ENCODE measurements at regions not wholly inside any gene's neighbourhood (a gene's known extent, or its start where the extent isn't known, plus 50 kb on each side); places are given as distances from the start of the nearest gene placed in this dataset.

DNA sequence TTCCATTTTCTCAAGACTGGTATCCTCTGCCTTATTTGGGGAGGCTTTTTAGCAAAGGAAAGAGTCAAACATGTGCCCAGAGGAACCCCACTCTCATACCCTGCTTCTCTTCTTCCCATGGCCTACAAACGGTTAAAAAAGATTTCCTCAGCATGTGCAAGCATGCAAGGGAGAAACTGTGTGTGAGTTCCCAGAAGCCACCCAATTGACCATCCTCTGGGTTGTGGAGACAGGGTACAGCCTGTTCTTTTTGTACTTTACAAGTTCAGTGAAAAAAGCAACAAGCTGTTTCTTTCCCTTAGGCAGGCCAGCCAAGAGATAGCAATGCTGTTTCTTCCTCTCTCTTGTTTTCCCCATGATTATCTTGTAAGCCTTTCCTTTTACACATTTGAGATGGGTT lies 68.8 kb upstream of the MTPN start:
- CTCF ChIA-PET: no interaction called here
- POLR2A ChIA-PET: no interaction called here
- TF ChIP-seq NFRKB (IDR thresholded peaks at IDR 0.05) (no peak), SUZ12 (IDR thresholded peaks at IDR 0.05) (no peak), L3MBTL2 (conservative IDR thresholded peaks at IDR 0.05) (no peak), FOXK2 (IDR thresholded peaks at IDR 0.05) (no peak), FOXA1 (IDR thresholded peaks at IDR 0.05) (no peak), HDGF (IDR thresholded peaks at IDR 0.05; ENCODE audit: borderline replicate concordance) (no peak), FOXM1 (IDR thresholded peaks at IDR 0.05; ENCODE audit: borderline replicate concordance) (no peak), LEF1 (IDR thresholded peaks at IDR 0.05; ENCODE audit: borderline replicate concordance) (no peak), ZNF384 (IDR thresholded peaks at IDR 0.05) (no peak), CTBP1 (IDR thresholded peaks at IDR 0.05; ENCODE audit: borderline replicate concordance) (no peak)
- no peak for DNase-seq (ENCODE audit: extremely low spot score)

DNA sequence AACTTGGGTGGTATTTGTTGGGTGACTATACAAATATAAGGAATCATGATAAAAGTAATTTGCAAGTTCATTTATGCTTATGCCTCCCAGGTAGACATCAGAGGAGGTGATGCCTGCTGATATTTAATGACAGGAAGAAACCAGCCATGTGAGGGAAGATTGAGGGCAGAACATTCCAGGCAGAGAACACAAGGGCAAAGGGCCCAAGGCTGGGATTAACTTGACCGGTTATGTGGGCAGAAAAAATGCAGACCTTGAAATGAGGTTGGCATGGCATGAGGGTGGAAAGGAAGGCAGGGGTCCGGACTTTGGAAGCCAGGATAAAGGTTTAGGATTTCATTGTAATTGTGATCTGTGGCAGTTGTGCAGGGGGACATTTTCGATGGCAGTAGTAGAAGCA lies 68.0 kb upstream of the MTPN start:
- no peak for DNase-seq (ENCODE audit: extremely low spot score)
- TF ChIP-seq FOXA1 (IDR thresholded peaks at IDR 0.05) (no peak), TARDBP (IDR thresholded peaks at IDR 0.05) (no peak), FOXM1 (IDR thresholded peaks at IDR 0.05; ENCODE audit: borderline replicate concordance) (no peak), ZNF384 (IDR thresholded peaks at IDR 0.05) (no peak), LEF1 (IDR thresholded peaks at IDR 0.05; ENCODE audit: borderline replicate concordance) (no peak), HDGF (IDR thresholded peaks at IDR 0.05; ENCODE audit: borderline replicate concordance) (no peak), ARNT (IDR thresholded peaks at IDR 0.05) (no peak), BHLHE40 (IDR thresholded peaks at IDR 0.05; ENCODE audit: borderline replicate concordance) (no peak), CTBP1 (IDR thresholded peaks at IDR 0.05; ENCODE audit: borderline replicate concordance) (no peak), FOXK2 (IDR thresholded peaks at IDR 0.05) (no peak), SUZ12 (IDR thresholded peaks at IDR 0.05) (no peak), L3MBTL2 (conservative IDR thresholded peaks at IDR 0.05) (no peak), NFRKB (IDR thresholded peaks at IDR 0.05) (no peak), ELF4 (IDR thresholded peaks at IDR 0.05) (no peak), SP1 (IDR thresholded peaks at IDR 0.05) (no peak)
- TF ChIP-seq, protein P1, sequence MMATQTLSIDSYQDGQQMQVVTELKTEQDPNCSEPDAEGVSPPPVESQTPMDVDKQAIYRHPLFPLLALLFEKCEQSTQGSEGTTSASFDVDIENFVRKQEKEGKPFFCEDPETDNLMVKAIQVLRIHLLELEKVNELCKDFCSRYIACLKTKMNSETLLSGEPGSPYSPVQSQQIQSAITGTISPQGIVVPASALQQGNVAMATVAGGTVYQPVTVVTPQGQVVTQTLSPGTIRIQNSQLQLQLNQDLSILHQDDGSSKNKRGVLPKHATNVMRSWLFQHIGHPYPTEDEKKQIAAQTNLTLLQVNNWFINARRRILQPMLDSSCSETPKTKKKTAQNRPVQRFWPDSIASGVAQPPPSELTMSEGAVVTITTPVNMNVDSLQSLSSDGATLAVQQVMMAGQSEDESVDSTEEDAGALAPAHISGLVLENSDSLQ (IDR thresholded peaks at IDR 0.05): no peak
- POLR2A ChIA-PET: no interaction called here
- CTCF ChIA-PET: no interaction called here

DNA sequence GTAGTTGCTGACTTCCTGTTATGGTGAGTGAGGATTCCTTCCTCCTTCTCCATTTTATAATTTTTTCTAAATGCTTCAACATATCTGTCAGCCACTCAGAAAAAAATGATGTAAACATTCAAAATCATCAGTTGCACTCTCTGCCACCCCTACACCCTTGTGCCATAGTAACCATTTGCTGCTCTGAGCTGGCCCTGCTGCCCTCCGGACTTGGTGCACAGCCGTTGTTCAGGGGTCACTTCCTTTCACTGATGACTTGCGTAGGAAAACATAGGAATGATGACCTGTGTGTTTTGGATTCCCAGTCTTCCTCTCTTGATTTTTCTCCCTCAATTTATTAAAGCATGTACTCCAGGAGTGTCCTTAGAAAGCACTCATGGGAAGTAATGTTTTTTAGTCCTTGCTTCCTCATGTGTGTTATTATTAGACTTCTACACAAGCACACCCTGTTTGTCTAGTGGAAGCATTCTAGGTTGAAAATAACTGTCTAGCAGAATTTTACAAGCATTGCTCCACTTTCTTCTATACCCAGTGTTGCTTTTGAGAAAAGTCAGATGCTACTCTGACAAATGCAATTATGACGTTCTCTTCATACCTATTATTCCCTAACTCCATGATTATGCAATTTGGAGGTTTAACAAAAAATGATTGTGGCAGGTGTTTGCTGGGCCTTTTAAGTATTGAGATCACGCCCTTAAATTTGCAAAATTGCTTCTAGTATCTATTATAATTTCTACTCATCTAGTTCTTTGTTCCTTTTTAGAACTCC lies 62.6 kb upstream of the MTPN start:
- ChIA-PET POLR2A (no interaction called here), CTCF (no interaction called here)
- no peak for DNase-seq (ENCODE audit: extremely low spot score)
- no peak for TF ChIP-seq CTBP1 (IDR thresholded peaks at IDR 0.05; ENCODE audit: borderline replicate concordance)
- TF ChIP-seq NFRKB (IDR thresholded peaks at IDR 0.05): no peak
- no peak for TF ChIP-seq SUZ12 (IDR thresholded peaks at IDR 0.05)
- TF ChIP-seq ARNT (IDR thresholded peaks at IDR 0.05): no peak
- TF ChIP-seq FOXK2 (IDR thresholded peaks at IDR 0.05): no peak
- TF ChIP-seq ZNF384 (IDR thresholded peaks at IDR 0.05): no peak
- no peak for TF ChIP-seq HDGF (IDR thresholded peaks at IDR 0.05; ENCODE audit: borderline replicate concordance)
- no peak for TF ChIP-seq FOXA1 (IDR thresholded peaks at IDR 0.05)
- TF ChIP-seq L3MBTL2 (conservative IDR thresholded peaks at IDR 0.05): no peak
- TF ChIP-seq LEF1 (IDR thresholded peaks at IDR 0.05; ENCODE audit: borderline replicate concordance): no peak
- no peak for TF ChIP-seq FOXM1 (IDR thresholded peaks at IDR 0.05; ENCODE audit: borderline replicate concordance)
- TF ChIP-seq SP1 (IDR thresholded peaks at IDR 0.05): no peak
- no peak for TF ChIP-seq ELF4 (IDR thresholded peaks at IDR 0.05)
- TF ChIP-seq BHLHE40 (IDR thresholded peaks at IDR 0.05; ENCODE audit: borderline replicate concordance): no peak
- TF ChIP-seq, protein P1 (IDR thresholded peaks at IDR 0.05): no peak
- TF ChIP-seq TARDBP (IDR thresholded peaks at IDR 0.05): no peak

DNA sequence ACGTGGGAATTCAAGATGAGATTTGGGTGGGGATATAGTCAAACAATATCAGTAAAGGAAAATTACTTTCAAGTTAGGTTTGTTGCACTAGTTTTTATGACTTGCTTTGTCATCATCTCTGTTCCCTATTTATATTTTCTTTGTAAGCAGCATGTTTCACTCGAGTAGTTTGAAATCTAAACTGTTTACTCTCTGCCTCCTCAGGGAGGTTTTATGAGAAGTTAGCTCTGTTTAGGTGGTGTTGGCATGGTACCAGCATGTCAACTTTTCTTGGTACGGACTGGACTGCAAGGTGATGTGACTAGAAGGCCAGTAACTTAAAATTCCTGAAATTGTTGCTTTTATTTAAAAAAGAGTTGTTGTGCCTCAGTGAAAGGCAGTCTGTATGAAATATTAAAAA lies 59.2 kb upstream of the MTPN start:
- ChIA-PET CTCF (no interaction called here), POLR2A (no interaction called here)
- TF ChIP-seq BHLHE40 (IDR thresholded peaks at IDR 0.05; ENCODE audit: borderline replicate concordance): no peak
- TF ChIP-seq SP1 (IDR thresholded peaks at IDR 0.05): no peak
- no peak for TF ChIP-seq FOXK2 (IDR thresholded peaks at IDR 0.05)
- no peak for TF ChIP-seq SUZ12 (IDR thresholded peaks at IDR 0.05)
- TF ChIP-seq ZNF384 (IDR thresholded peaks at IDR 0.05): no peak
- TF ChIP-seq CTBP1 (IDR thresholded peaks at IDR 0.05; ENCODE audit: borderline replicate concordance): no peak
- no peak for TF ChIP-seq FOXM1 (IDR thresholded peaks at IDR 0.05; ENCODE audit: borderline replicate concordance)
- TF ChIP-seq HDGF (IDR thresholded peaks at IDR 0.05; ENCODE audit: borderline replicate concordance): no peak
- no peak for TF ChIP-seq ARNT (IDR thresholded peaks at IDR 0.05)
- TF ChIP-seq NFRKB (IDR thresholded peaks at IDR 0.05): no peak
- TF ChIP-seq L3MBTL2 (conservative IDR thresholded peaks at IDR 0.05): no peak
- TF ChIP-seq, protein P1 (IDR thresholded peaks at IDR 0.05): no peak
- no peak for TF ChIP-seq FOXA1 (IDR thresholded peaks at IDR 0.05)
- no peak for TF ChIP-seq LEF1 (IDR thresholded peaks at IDR 0.05; ENCODE audit: borderline replicate concordance)
- no peak for TF ChIP-seq ELF4 (IDR thresholded peaks at IDR 0.05)
- no peak for TF ChIP-seq TARDBP (IDR thresholded peaks at IDR 0.05)
- no peak for DNase-seq (ENCODE audit: extremely low spot score)

DNA sequence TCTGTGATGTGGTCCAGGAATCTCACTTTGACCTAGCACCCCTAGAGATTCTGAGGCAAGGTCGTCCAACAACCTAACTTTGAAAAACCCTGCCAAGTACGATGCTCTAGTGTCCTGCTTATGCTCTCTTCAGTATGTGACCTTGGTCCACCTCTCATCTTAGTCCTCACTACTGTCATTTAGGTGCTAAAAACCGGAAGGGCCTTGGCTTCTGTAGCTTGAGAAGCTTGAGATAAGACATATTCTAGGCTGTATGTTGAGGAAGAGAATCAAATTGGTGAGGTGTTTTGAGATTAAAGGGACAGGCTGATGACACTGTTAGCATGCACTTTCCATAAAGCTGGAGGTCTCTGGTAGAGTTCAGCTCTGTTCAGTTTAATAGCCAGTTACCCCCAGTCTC lies 57.0 kb upstream of the MTPN start:
- ChIA-PET CTCF (interaction anchor here (0.8 kb wide), 1 partner anchor 23 kb away, joined by 3 read pairs; no protein-coding TSS in a partner anchor), POLR2A (no interaction called here)
- TF ChIP-seq ARNT (IDR thresholded peaks at IDR 0.05): no peak
- TF ChIP-seq, protein P1 (IDR thresholded peaks at IDR 0.05): no peak
- no peak for TF ChIP-seq ELF4 (IDR thresholded peaks at IDR 0.05)
- no peak for TF ChIP-seq CTBP1 (IDR thresholded peaks at IDR 0.05; ENCODE audit: borderline replicate concordance)
- no peak for TF ChIP-seq TARDBP (IDR thresholded peaks at IDR 0.05)
- TF ChIP-seq BHLHE40 (IDR thresholded peaks at IDR 0.05; ENCODE audit: borderline replicate concordance): no peak
- TF ChIP-seq FOXM1 (IDR thresholded peaks at IDR 0.05; ENCODE audit: borderline replicate concordance): no peak
- no peak for TF ChIP-seq NFRKB (IDR thresholded peaks at IDR 0.05)
- no peak for TF ChIP-seq LEF1 (IDR thresholded peaks at IDR 0.05; ENCODE audit: borderline replicate concordance)
- no peak for TF ChIP-seq FOXK2 (IDR thresholded peaks at IDR 0.05)
- no peak for TF ChIP-seq SUZ12 (IDR thresholded peaks at IDR 0.05)
- no peak for TF ChIP-seq FOXA1 (IDR thresholded peaks at IDR 0.05)
- no peak for TF ChIP-seq SP1 (IDR thresholded peaks at IDR 0.05)
- no peak for TF ChIP-seq L3MBTL2 (conservative IDR thresholded peaks at IDR 0.05)
- no peak for DNase-seq (ENCODE audit: extremely low spot score)

Measured in HEK293T (cell line).